ENCODE measurements at regions not wholly inside any gene's neighbourhood (a gene's known extent, or its start where the extent isn't known, plus 50 kb on each side); places are given as distances from the start of the nearest gene placed in this dataset.

- TF ChIP-seq CTCF (conservative IDR thresholded peaks at IDR 0.05; ENCODE audit: low read depth, low read length), result no peak
- TF ChIP-seq EZH2 (IDR thresholded peaks at IDR 0.05; ENCODE audit: low read length, unreplicated experiment), result no peak
Measured at GRCh38 chr13:107234319-107235073, 666.6 kb upstream of the ARGLU1 start.

Measured in PC-3 (cell line).